ENCODE measurements at regions not wholly inside any gene's neighbourhood (a gene's known extent, or its start where the extent isn't known, plus 50 kb on each side); places are given as distances from the start of the nearest gene placed in this dataset.

DNA sequence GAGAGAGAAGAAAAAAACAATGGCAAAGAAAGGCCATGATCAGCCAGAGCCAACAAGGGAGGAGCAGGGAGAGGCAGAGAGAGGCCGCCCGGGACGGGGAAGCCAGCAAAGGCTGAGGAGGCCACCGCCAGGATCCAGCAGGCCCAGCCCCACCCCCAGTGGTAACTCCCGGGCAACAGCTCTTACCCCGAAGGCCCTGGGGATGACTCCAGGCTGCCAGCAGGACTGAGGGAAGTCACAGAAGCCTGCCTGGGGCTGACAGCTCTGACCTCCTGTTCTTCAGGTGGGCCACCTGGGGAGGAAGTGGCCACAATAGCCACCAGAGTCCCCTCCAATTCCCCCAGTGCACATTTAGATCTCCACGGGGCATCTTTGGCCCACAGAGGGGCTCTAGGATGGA is 184.3 kb upstream of the LINGO1 start:
- TF ChIP-seq SIN3A (IDR thresholded peaks at IDR 0.05; ENCODE audit: borderline replicate concordance, insufficient read depth, low read length) (no peak), REST (IDR thresholded peaks at IDR 0.05; ENCODE audit: insufficient read depth in 1 of 2, low read depth in 2 of 2, low read length in 2 of 2) (no peak), POLR2AphosphoS5 (IDR thresholded peaks at IDR 0.05; ENCODE audit: low read depth, low read length) (no peak), FOXP2 (optimal IDR thresholded peaks at IDR 0.05; ENCODE audit: borderline replicate concordance, extremely low read depth, extremely low read length, insufficient read depth) (no peak), TAF1 (IDR thresholded peaks at IDR 0.05; ENCODE audit: borderline replicate concordance, insufficient read depth, low read length) (no peak)

GRCh38 chr15:77815015-77815414 is 182.3 kb upstream of the LINGO1 start:
- TF ChIP-seq REST (IDR thresholded peaks at IDR 0.05; ENCODE audit: insufficient read depth in 1 of 2, low read depth in 2 of 2, low read length in 2 of 2) (0 out of 4 replicates have a peak, but pooled peaks of 1 of the 2 experiments have one; percentile 36), SIN3A (IDR thresholded peaks at IDR 0.05; ENCODE audit: borderline replicate concordance, insufficient read depth, low read length) (no peak)

DNA sequence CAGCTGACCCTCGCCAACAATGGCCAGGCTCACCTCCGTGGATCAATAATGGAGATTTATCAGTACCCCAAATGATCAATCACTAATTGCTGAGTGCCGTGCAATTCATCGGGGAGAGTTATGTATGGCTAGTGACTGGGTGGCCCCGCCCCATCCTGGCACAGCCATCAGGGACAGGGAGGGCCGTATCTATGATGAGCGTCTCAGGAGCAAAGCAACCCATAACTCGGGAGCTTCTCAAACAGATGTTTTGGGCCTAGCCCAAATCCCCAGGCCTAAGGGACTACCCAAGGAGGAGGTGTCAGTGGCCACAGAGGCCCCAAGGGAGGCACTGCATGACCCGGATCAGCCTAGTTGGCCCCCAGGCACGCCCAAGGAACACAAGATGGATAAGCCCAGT is 180.0 kb upstream of the LINGO1 start:
- TF ChIP-seq SIN3A (IDR thresholded peaks at IDR 0.05; ENCODE audit: borderline replicate concordance, insufficient read depth, low read length) (no peak), REST (IDR thresholded peaks at IDR 0.05; ENCODE audit: insufficient read depth in 1 of 2, low read depth in 2 of 2, low read length in 2 of 2) (no peak), FOXP2 (optimal IDR thresholded peaks at IDR 0.05; ENCODE audit: borderline replicate concordance, extremely low read depth, extremely low read length, insufficient read depth) (no peak), TAF1 (IDR thresholded peaks at IDR 0.05; ENCODE audit: borderline replicate concordance, insufficient read depth, low read length) (no peak), POLR2AphosphoS5 (IDR thresholded peaks at IDR 0.05; ENCODE audit: low read depth, low read length) (no peak)

GRCh38 chr15:77811270-77811669 is 178.6 kb upstream of the LINGO1 start:
- TF ChIP-seq POLR2AphosphoS5 (IDR thresholded peaks at IDR 0.05; ENCODE audit: low read depth, low read length): no peak
- no peak for TF ChIP-seq REST (IDR thresholded peaks at IDR 0.05; ENCODE audit: insufficient read depth in 1 of 2, low read depth in 2 of 2, low read length in 2 of 2)
- no peak for TF ChIP-seq FOXP2 (optimal IDR thresholded peaks at IDR 0.05; ENCODE audit: borderline replicate concordance, extremely low read depth, extremely low read length, insufficient read depth)
- TF ChIP-seq TAF1 (IDR thresholded peaks at IDR 0.05; ENCODE audit: borderline replicate concordance, insufficient read depth, low read length): no peak
- no peak for TF ChIP-seq SIN3A (IDR thresholded peaks at IDR 0.05; ENCODE audit: borderline replicate concordance, insufficient read depth, low read length)

GRCh38 chr15:77810130-77810571 is 177.4 kb upstream of the LINGO1 start:
- no peak for TF ChIP-seq REST (IDR thresholded peaks at IDR 0.05; ENCODE audit: insufficient read depth in 1 of 2, low read depth in 2 of 2, low read length in 2 of 2)

Data from PFSK-1 (cell line).